Caki2 (cell line): ENCODE measurements at regions not wholly inside any gene's neighbourhood (a gene's known extent, or its start where the extent isn't known, plus 50 kb on each side); places are given as distances from the start of the nearest gene placed in this dataset.

Source experiments
- DNase-seq: peaks from one replicate; pipeline ENCODE4 v3.0.0-alpha.2; 2015; ENCODE audit warnings: low read depth
- in situ Hi-C: cut with HindIII; loops from 2 replicates; pipeline ENCODE4 v1.10.0; 2016; ENCODE audit warnings: low sequenced_read_pairs, low pct_unique_long_range_greater_than_20kb, mixed read lengths

DNA sequence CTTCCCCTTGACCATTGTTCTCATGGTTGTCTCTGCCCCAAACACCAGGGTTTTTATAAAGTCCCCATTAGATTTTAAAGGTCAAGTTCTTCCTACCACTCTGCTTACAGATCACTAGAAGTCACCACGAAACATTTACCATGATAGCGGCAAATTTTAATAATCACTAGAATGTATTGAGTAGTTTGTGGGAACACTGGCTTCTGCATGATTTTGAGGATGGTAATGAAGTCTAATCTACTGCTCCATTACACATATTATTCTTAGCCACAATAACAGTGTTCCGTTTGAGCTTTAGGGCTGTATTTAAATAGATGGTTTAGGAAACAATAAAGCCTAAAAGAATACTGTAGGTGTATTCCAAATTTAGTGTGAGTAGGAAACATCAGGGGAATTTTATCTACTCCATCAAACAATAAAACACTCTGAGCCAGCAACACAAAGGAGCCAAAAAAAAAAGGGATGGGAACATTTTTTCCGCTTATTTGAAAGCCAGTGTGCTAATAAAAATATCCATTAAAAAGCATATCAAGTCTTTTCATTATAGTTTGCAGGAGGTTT is 49.7 kb downstream of the KLF12 start:
- DNase-seq: no peak
- in situ Hi-C loops: no loop called here

DNA sequence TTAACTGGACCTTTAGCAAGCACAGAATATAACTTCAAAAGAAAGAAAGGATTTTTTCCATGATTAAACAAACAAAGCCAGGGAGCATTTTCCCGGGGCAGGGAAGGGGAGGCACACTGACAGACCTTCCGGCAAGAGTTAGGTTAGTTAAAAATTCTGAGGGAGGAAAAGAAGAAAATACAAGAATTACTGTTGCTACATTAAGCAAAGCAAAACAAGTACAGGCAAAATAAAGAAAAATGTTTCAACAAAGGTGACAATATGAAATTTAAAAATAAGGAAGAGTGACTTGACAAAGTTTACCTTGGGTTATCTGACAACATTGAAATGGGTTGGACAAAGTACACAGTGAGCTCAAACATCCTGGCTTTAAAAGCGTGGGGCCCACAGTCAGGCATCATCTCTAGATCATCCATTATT is 51.5 kb downstream of the KLF12 start:
- no peak for DNase-seq
- in situ Hi-C loops: no loop called here

DNA sequence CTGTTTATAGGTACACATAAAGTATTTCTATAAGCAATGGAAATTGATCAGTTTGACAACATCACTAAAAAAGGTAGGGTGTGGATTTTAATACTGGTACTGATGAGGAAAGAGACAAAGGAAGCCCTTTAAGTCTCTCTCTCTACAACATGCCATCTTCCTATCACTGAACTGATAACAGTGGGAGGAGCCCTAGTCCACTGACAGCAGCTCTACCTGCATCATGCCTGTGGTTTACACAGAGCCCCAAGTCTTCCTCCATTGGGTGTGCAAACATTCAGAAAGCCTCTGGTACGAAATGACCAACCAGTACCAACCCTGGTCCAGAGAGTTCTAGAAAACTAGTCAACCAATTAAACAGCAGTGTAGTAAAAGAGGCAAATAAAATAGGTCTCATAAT is 53.4 kb downstream of the KLF12 start:
- in situ Hi-C loops: no loop called here

GRCh38 chr13:74077792-74078191 is 56.4 kb downstream of the KLF12 start:
- in situ Hi-C loops: no loop called here
- no peak for DNase-seq

More for the DNA sequence above, 53.4 kb downstream of the KLF12 start:
- no peak for DNase-seq

DNA sequence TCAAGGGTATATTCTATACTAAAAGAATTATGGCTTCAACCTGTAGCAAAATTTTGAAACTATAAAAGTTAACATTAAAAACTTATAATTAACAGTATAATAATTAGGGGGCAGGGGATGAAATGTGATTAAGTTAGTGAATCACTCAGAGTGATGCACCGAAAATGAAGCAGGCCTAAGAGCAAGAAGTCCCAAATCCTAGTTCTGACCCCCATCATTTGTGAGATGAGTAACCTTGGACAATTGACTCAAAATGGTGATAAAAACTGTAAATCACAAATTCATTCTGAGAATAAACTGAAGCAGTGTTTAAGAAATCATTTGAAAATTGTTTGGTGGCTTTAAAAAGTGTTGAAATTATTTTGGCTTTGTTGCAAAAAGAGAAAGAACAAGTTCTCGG is 56.8 kb downstream of the KLF12 start:
- in situ Hi-C loops: no loop called here
- DNase-seq: no peak

DNA sequence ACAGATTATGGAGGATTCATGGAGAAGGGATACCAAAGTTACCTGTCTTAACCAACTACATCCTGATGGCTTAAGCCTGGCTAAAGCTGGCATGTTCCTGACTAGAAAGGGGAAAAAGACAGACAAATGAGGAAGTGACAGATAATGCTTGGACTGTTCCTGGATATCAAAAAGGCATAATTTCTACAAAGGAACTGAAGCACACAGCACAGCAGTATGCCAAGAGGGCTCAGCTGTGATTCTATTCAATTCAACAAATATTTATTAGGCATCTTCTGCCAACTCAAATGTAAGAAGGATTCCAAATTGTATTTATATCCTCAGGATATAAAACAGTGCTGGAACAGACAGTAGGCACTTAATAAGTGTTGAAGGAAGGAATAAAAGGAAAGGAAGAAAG is 59.5 kb downstream of the KLF12 start:
- in situ Hi-C loops: no loop called here
- DNase-seq: no peak

GRCh38 chr13:74073274-74073673 is 60.9 kb downstream of the KLF12 start:
- no peak for DNase-seq
- in situ Hi-C loops: no loop called here

- no peak for DNase-seq
- in situ Hi-C loops: no loop called here
Observed at GRCh38 chr13:74070513-74070912, 63.7 kb downstream of the KLF12 start.

DNA sequence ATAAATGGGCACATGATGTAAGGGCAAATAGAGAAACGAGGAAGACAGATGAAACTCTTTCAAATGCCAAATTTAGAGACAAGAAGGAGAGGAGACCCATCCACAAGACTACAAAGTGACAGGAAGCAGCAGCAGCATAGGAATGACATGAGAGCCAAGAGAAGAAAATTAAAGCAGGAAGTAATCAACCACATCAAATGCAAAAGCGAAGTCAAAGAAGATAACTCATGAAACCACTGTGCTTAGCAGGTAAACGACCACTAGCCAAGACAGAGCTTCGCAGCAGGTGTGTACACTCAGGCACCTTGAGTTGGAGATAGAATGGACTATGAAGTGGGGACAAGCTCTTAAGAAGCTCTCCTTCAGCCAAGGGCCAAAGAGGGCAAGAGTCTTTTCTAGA is 64.1 kb downstream of the KLF12 start:
- DNase-seq: no peak
- in situ Hi-C loops: no loop called here

GRCh38 chr13:74068471-74068870 is 65.7 kb downstream of the KLF12 start:
- in situ Hi-C loops: no loop called here
- no peak for DNase-seq

GRCh38 chr13:74067818-74068217 is 66.4 kb downstream of the KLF12 start:
- DNase-seq: no peak
- in situ Hi-C loops: no loop called here

GRCh38 chr13:74066937-74067336 is 67.3 kb downstream of the KLF12 start:
- in situ Hi-C loops: no loop called here
- DNase-seq: no peak

GRCh38 chr13:74064805-74065312 is 69.3 kb downstream of the KLF12 start:
- DNase-seq: no peak

DNA sequence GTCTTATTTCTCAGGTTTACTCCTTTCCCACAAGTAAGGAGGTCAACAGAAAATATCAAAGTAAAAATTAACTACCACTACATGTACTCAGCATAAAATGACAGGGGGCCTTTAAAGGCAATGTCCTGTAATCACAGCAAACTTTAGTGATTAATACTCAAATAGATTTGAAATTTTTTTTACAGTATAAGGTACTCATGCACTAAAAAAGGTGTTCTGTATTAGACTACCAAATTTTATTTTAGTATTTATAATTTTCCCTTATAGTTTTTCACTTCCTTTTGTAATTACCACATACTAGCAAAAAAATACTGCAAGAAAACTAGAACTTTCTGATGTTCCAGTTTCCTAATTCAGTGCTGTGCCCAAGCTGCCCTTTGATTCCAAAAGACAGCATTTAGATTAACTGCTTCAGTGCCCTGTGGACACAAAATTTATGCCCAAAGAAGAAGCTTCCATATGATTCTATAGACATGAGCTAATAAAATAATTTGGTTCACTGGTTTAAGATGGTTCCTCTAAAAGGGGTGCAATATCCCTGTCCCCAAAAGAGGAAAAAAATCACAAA is 70.6 kb downstream of the KLF12 start:
- in situ Hi-C loops: no loop called here
- DNase-seq: no peak

More at GRCh38 chr13:74064805-74065312, 69.3 kb downstream of the KLF12 start:
- in situ Hi-C loops: no loop called here

- DNase-seq: no peak
- in situ Hi-C loops: no loop called here
Observed at GRCh38 chr13:74062933-74063332, 71.3 kb downstream of the KLF12 start.

DNA sequence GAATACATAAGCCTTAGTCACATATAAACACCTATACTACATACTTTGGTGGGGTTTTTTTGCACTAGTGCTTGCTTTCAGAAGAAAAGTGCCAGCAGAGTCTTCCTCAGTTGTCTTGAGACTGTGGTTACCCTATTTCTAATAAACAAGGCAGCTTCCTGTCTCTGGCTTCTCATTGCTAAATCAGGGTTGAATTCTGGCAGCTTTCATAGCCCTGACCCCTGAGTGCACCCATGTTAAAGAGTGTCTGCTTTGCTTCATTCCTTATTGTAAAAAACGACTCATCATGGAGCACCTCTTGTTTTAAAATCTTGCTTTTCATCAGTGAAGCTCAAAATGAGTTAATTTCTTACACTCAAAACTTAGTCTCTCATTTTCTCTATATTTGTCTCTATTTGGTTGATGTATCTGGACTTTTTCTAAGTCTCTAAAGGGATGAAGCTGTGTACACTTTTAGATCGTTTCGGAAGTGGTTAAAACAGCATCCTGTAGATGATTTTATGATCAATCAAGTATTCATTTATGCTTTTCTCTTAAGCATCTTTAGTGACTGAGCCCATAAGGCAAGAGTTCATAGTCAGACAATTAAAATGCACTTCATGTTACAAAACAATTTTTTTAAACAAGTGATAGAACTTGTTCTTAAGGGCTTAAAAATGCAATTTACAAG is 72.1 kb downstream of the KLF12 start:
- in situ Hi-C loops: no loop called here

GRCh38 chr13:74056801-74057542 is 77.2 kb downstream of the KLF12 start:
- no peak for DNase-seq
- in situ Hi-C loops: no loop called here

More for the DNA sequence above, 72.1 kb downstream of the KLF12 start:
- no peak for DNase-seq

GRCh38 chr13:74052402-74052928 is 81.7 kb downstream of the KLF12 start:
- in situ Hi-C loops: no loop called here
- no peak for DNase-seq

DNA sequence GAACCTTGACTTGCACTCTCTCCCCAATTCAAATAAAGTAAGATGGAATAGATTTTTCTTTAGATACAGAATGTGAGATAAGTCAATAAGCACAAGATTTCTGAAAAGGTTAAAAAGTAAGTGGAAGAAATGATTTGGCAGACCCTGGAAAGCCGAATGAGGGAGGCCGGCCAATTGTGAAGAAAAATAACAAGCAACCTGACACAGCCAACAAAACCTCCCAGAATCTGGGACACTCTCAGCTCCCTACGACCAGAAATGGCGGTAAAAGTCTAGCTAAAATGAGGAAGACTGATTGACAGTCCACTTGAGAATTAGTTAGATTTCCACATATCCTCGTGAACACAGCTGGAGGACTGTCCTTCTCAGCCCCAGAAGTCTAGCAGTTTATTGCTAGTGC is 85.4 kb downstream of the KLF12 start:
- DNase-seq: no peak
- in situ Hi-C loops: no loop called here
